Omental fat pad (tissue), 3 donors: ENCODE measurements at regions not wholly inside any gene's neighbourhood (a gene's known extent, or its start where the extent isn't known, plus 50 kb on each side); places are given as distances from the start of the nearest gene placed in this dataset.

ENCODE experiments used
- ATAC-seq: fragments of 150-250 bp; one replicate; pipeline ENCODE4 v1.9.1; 2016; ENCODE audit warnings: mild to moderate bottlenecking, moderate library complexity; ENCODE audit not compliant: low FRiP score
- DNase-seq: peaks from one replicate; pipeline ENCODE4 v3.0.0-alpha.2; 2019; ENCODE audit warnings: low spot score
- TF ChIP-seq, protein P1 (sequence below), 3 donors: fragments of 450-650 bp; IDR thresholded peaks; one replicate each; pipeline ENCODE4 v1.5.1; 2016 to 2017; ENCODE audit warnings: antibody characterized with exemption in 3 of 3, mild to moderate bottlenecking in 3 of 3, moderate library complexity in 2 of 3

GRCh38 chr5:2642684-2643345, 108.7 kb downstream of the IRX2 start:
- DNase-seq (no peak), ATAC-seq (no peak)
- TF ChIP-seq, protein P1, sequence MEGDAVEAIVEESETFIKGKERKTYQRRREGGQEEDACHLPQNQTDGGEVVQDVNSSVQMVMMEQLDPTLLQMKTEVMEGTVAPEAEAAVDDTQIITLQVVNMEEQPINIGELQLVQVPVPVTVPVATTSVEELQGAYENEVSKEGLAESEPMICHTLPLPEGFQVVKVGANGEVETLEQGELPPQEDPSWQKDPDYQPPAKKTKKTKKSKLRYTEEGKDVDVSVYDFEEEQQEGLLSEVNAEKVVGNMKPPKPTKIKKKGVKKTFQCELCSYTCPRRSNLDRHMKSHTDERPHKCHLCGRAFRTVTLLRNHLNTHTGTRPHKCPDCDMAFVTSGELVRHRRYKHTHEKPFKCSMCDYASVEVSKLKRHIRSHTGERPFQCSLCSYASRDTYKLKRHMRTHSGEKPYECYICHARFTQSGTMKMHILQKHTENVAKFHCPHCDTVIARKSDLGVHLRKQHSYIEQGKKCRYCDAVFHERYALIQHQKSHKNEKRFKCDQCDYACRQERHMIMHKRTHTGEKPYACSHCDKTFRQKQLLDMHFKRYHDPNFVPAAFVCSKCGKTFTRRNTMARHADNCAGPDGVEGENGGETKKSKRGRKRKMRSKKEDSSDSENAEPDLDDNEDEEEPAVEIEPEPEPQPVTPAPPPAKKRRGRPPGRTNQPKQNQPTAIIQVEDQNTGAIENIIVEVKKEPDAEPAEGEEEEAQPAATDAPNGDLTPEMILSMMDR (IDR thresholded peaks at IDR 0.05): no peak

- DNase-seq: no peak
- TF ChIP-seq, protein P1 (IDR thresholded peaks at IDR 0.05): no peak
- ATAC-seq: no peak
These were observed 110.8 kb downstream of the IRX2 start for GRCh38 chr5:2640717-2641116.

- DNase-seq (no peak), ATAC-seq (no peak)
- TF ChIP-seq, protein P1 (IDR thresholded peaks at IDR 0.05): no peak
These were observed 112.1 kb downstream of the IRX2 start for GRCh38 chr5:2639425-2639824.

DNA sequence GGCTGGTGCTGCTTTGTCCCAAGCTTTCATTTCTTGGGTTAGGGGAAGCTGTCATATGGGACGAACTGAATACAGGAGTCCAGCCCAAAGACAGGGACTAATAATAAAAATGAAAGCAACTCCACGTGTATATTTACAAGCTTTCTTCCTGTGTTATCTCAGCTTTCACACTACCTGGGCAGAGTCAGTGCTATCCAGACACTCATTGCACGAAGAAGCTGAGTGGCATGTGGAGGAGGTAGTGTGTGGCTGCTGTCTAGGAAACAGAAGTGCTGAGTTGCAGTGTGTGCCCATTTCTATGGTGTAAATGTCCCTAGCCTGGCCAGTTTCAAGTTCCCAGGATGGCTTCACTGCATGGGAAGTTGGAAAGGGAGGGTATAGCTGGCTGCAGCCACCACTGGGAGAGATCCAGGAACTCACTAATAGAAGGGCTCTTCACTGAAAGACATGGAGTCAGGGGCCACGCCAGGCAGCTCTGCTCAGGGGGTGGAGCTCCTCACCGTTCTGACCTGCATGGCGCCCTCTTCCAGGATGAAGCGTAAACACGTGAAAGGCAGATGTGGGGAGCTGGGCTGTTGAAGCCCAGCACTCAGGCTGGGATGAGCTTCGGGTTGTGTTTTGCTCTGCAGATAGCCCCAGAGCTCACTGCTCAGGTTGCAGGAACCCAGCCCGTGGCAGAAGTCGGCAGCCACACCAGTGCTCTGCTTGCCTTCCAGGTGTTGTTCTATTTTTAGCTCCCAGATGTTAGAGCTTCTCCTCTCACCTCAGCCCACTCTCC, 116.9 kb downstream of the IRX2 start:
- ATAC-seq (no peak), DNase-seq (no peak)
- TF ChIP-seq, protein P1 (IDR thresholded peaks at IDR 0.05): no peak

GRCh38 chr5:2633992-2634391, 117.5 kb downstream of the IRX2 start:
- TF ChIP-seq, protein P1 (IDR thresholded peaks at IDR 0.05): no peak
- ATAC-seq (no peak), DNase-seq (no peak)

DNA sequence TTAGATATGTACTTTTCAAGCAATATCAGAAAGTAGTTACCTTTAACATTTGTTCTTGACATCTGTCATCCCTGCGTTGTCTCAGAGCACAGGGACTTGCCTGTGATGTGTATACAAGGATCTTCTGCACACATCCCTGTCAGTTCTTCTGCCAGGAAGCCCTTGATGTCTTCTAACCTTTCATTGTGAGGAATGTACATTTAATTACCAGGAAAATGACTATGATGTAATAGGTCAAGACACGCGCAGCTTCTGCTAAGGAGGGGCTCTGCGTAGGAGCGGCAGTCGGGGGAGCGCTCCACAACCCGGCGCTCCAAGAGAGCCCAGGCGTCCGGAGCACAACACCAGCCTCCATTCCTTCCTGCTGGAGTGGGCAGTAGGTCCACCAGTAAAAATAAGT, 119.7 kb downstream of the IRX2 start:
- TF ChIP-seq, protein P1 (IDR thresholded peaks at IDR 0.05): no peak
- ATAC-seq (no peak), DNase-seq (no peak)

GRCh38 chr5:2629045-2629444, 122.4 kb downstream of the IRX2 start:
- no peak for ATAC-seq
- TF ChIP-seq, protein P1 (IDR thresholded peaks at IDR 0.05): no peak
- DNase-seq: no peak
